T-helper 17 cell (primary cell): ENCODE measurements at regions not wholly inside any gene's neighbourhood (a gene's known extent, or its start where the extent isn't known, plus 50 kb on each side); places are given as distances from the start of the nearest gene placed in this dataset.
A peak's percentile ranks its signal among the peaks of the same experiment; 100 is the strongest.
"Not testable (repeated sequence)": the region's sequence is repeated elsewhere in the genome, so short reads cannot be mapped to it uniquely, and the experiment has no call there.

Experiments
- ATAC-seq: fragments of 150-1000 bp; cut with Tn5 transposase; 2 replicates; pipeline ENCODE4 v1.10.0; 2021; ENCODE audit warnings: mild to moderate bottlenecking, moderate library complexity
- DNase-seq, 3 donors: peaks; one replicate each; pipeline versions ENCODE4 v3.0.0 to v3.0.0-alpha.2; 2020 to 2021
- H3K9me3 ChIP-seq: one replicate; pipeline ENCODE4 v1.7.0; 2013; ENCODE audit warnings: low read length, mild to moderate bottlenecking; ENCODE audit not compliant: control insufficient read depth, poor library complexity, severe bottlenecking
- H3K27ac Mint-ChIP-seq: one replicate; pipeline ENCODE4 v1.8.0; 2022; ENCODE audit warnings: mild to moderate bottlenecking, moderate library complexity, mixed read lengths
- H3K27me3 Mint-ChIP-seq: one replicate; pipeline ENCODE4 v1.8.0; 2022; ENCODE audit warnings: mixed read lengths
- H3K36me3 Mint-ChIP-seq: one replicate; pipeline ENCODE4 v1.8.0; 2022; ENCODE audit warnings: low read depth, mixed read lengths
- H3K4me1 Mint-ChIP-seq: one replicate; pipeline ENCODE4 v1.8.0; 2022; ENCODE audit warnings: mild to moderate bottlenecking, mixed read lengths
- H3K4me3 Mint-ChIP-seq: one replicate; pipeline ENCODE4 v1.8.0; 2022; ENCODE audit warnings: mild to moderate bottlenecking, moderate library complexity, mixed read lengths

- H3K4me3 Mint-ChIP-seq, H3K9me3 ChIP-seq, H3K36me3 Mint-ChIP-seq, H3K4me1 Mint-ChIP-seq, H3K27me3 Mint-ChIP-seq, H3K27ac Mint-ChIP-seq, ATAC-seq, DNase-seq: not testable (repeated sequence)
Observed at GRCh38 chr7:63555226-63555994, 443.2 kb upstream of the ZNF722 start.

GRCh38 chr7:63556223-63556622, 442.4 kb upstream of the ZNF722 start:
- not testable (repeated sequence) for H3K27me3 Mint-ChIP-seq, H3K36me3 Mint-ChIP-seq

GRCh38 chr7:63559016-63559415, 439.6 kb upstream of the ZNF722 start:
- DNase-seq, H3K27ac Mint-ChIP-seq, H3K4me3 Mint-ChIP-seq, H3K27me3 Mint-ChIP-seq, H3K36me3 Mint-ChIP-seq, ATAC-seq, H3K9me3 ChIP-seq, H3K4me1 Mint-ChIP-seq: not testable (repeated sequence)

More at GRCh38 chr7:63556223-63556622, 442.4 kb upstream of the ZNF722 start:
- ATAC-seq, H3K4me1 Mint-ChIP-seq, H3K9me3 ChIP-seq, H3K4me3 Mint-ChIP-seq, DNase-seq, H3K27ac Mint-ChIP-seq: not testable (repeated sequence)

GRCh38 chr7:63559826-63560465, 438.7 kb upstream of the ZNF722 start:
- DNase-seq, ATAC-seq, H3K36me3 Mint-ChIP-seq, H3K4me1 Mint-ChIP-seq, H3K4me3 Mint-ChIP-seq, H3K27ac Mint-ChIP-seq, H3K9me3 ChIP-seq, H3K27me3 Mint-ChIP-seq: not testable (repeated sequence)

- H3K27ac Mint-ChIP-seq, H3K27me3 Mint-ChIP-seq, H3K4me3 Mint-ChIP-seq, H3K36me3 Mint-ChIP-seq, H3K4me1 Mint-ChIP-seq, ATAC-seq, DNase-seq, H3K9me3 ChIP-seq: not testable (repeated sequence)
Observed at GRCh38 chr7:63561911-63562310, 436.7 kb upstream of the ZNF722 start.

GRCh38 chr7:63562364-63563060, 436.1 kb upstream of the ZNF722 start:
- H3K27ac Mint-ChIP-seq, H3K4me1 Mint-ChIP-seq, H3K4me3 Mint-ChIP-seq, ATAC-seq, H3K9me3 ChIP-seq, H3K27me3 Mint-ChIP-seq, DNase-seq, H3K36me3 Mint-ChIP-seq: not testable (repeated sequence)

GRCh38 chr7:63563151-63563940, 435.3 kb upstream of the ZNF722 start:
- not testable (repeated sequence) for DNase-seq, H3K9me3 ChIP-seq, H3K36me3 Mint-ChIP-seq, H3K27me3 Mint-ChIP-seq, ATAC-seq, H3K27ac Mint-ChIP-seq, H3K4me3 Mint-ChIP-seq, H3K4me1 Mint-ChIP-seq

GRCh38 chr7:63564882-63565281, 433.8 kb upstream of the ZNF722 start:
- H3K4me3 Mint-ChIP-seq, H3K9me3 ChIP-seq, H3K36me3 Mint-ChIP-seq, H3K4me1 Mint-ChIP-seq, DNase-seq, ATAC-seq, H3K27ac Mint-ChIP-seq, H3K27me3 Mint-ChIP-seq: not testable (repeated sequence)

- H3K4me3 Mint-ChIP-seq, H3K27ac Mint-ChIP-seq, ATAC-seq, H3K36me3 Mint-ChIP-seq, H3K9me3 ChIP-seq, H3K27me3 Mint-ChIP-seq, DNase-seq, H3K4me1 Mint-ChIP-seq: not testable (repeated sequence)
Observed at GRCh38 chr7:63566886-63567285, 431.8 kb upstream of the ZNF722 start.

GRCh38 chr7:63567636-63568035, 431.0 kb upstream of the ZNF722 start:
- H3K4me3 Mint-ChIP-seq, H3K4me1 Mint-ChIP-seq, H3K9me3 ChIP-seq, H3K27me3 Mint-ChIP-seq, DNase-seq, H3K36me3 Mint-ChIP-seq, H3K27ac Mint-ChIP-seq, ATAC-seq: not testable (repeated sequence)

- not testable (repeated sequence) for H3K9me3 ChIP-seq, H3K27me3 Mint-ChIP-seq, H3K36me3 Mint-ChIP-seq, DNase-seq, H3K27ac Mint-ChIP-seq, H3K4me1 Mint-ChIP-seq, H3K4me3 Mint-ChIP-seq
- ATAC-seq: peak; percentile 8
Observed at GRCh38 chr7:63568571-63569313, 429.9 kb upstream of the ZNF722 start.

GRCh38 chr7:63570386-63571115, 428.1 kb upstream of the ZNF722 start:
- DNase-seq, H3K4me3 Mint-ChIP-seq, H3K4me1 Mint-ChIP-seq, H3K9me3 ChIP-seq, H3K36me3 Mint-ChIP-seq, H3K27me3 Mint-ChIP-seq, ATAC-seq, H3K27ac Mint-ChIP-seq: not testable (repeated sequence)
